Prostate gland (tissue), 2 donors: ENCODE measurements at regions not wholly inside any gene's neighbourhood (a gene's known extent, or its start where the extent isn't known, plus 50 kb on each side); places are given as distances from the start of the nearest gene placed in this dataset.

Experiments
- CTCF ChIP-seq, 4 experiments: fragments of 200-600 bp in 2 of 4; fragments of 450-650 bp in 2 of 4; sonication (generic) in 2 of 4; IDR thresholded peaks; 1 replicate in 3 of 4; 2 replicates in 1 of 4; pipeline ENCODE4 v1.5.1; 2016 to 2019; ENCODE audit warnings: antibody characterized with exemption in 4 of 4, mild to moderate bottlenecking in 2 of 4, moderate library complexity in 2 of 4
- POLR2A ChIP-seq: fragments of 450-650 bp; IDR thresholded peaks from one replicate; pipeline ENCODE4 v1.6.1; 2016; ENCODE audit warnings: antibody characterized with exemption, mild to moderate bottlenecking

GRCh38 chr14:87067061-87067460 lies 925.9 kb downstream of the GALC start:
- TF ChIP-seq POLR2A (no peak), CTCF (IDR thresholded peaks at IDR 0.05) (no peak)
